OCI-LY1 (cell line): ENCODE measurements at regions not wholly inside any gene's neighbourhood (a gene's known extent, or its start where the extent isn't known, plus 50 kb on each side); places are given as distances from the start of the nearest gene placed in this dataset.

Experiments used
- EZH2 ChIP-seq: fragments of 200-600 bp; sonication (generic), shearing (Covaris generic); IDR thresholded peaks from 2 replicates; pipeline ENCODE4 v1.8.0; 2017; ENCODE audit warnings: borderline replicate concordance, mixed run types, mild to moderate bottlenecking, antibody characterized with exemption, low read length, moderate library complexity, mixed read lengths
- TF ChIP-seq, protein P1 (sequence below): fragments of 200-600 bp; sonication (generic), shearing (Covaris generic); IDR thresholded peaks from 2 replicates; pipeline ENCODE4 v1.5.1; 2017; ENCODE audit warnings: mild to moderate bottlenecking, antibody characterized with exemption, low read length, moderate library complexity, mixed read lengths

DNA sequence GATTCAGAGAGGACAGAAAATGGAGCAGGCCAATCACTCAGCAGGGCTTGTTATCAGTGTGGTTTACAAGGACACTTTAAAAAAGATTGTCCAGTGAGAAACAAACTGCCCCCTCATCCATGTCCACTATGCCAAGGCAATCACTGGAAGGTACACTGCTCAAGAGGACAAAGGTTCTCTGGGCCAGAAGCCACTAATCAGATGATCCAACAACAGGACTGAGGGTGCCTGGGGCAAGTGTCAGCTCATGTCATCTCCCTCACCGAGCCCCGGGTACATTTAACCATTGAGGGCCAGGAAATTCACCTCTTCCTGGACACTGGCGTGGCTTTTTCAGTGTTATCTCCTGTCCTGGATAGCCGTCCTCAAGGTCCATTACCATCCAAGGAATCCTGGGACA is 513.7 kb upstream of the EPHA6 start:
- TF ChIP-seq, protein P1, sequence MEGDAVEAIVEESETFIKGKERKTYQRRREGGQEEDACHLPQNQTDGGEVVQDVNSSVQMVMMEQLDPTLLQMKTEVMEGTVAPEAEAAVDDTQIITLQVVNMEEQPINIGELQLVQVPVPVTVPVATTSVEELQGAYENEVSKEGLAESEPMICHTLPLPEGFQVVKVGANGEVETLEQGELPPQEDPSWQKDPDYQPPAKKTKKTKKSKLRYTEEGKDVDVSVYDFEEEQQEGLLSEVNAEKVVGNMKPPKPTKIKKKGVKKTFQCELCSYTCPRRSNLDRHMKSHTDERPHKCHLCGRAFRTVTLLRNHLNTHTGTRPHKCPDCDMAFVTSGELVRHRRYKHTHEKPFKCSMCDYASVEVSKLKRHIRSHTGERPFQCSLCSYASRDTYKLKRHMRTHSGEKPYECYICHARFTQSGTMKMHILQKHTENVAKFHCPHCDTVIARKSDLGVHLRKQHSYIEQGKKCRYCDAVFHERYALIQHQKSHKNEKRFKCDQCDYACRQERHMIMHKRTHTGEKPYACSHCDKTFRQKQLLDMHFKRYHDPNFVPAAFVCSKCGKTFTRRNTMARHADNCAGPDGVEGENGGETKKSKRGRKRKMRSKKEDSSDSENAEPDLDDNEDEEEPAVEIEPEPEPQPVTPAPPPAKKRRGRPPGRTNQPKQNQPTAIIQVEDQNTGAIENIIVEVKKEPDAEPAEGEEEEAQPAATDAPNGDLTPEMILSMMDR, result no peak
- no peak for TF ChIP-seq EZH2
